Lower leg skin (tissue), 3 donors: ENCODE measurements at regions not wholly inside any gene's neighbourhood (a gene's known extent, or its start where the extent isn't known, plus 50 kb on each side); places are given as distances from the start of the nearest gene placed in this dataset.

Source experiments
- POLR2A ChIP-seq, 2 donors: fragments of 450-650 bp; IDR thresholded peaks; one replicate each; pipeline ENCODE4 v1.6.1; 2016 to 2017; ENCODE audit warnings: antibody characterized with exemption in 2 of 2, mild to moderate bottlenecking in 1 of 2, moderate library complexity in 1 of 2
- TF ChIP-seq, protein P1 (sequence below), 3 donors: fragments of 450-650 bp; IDR thresholded peaks; one replicate each; pipeline ENCODE4 v1.5.1; 2016; ENCODE audit warnings: antibody characterized with exemption in 3 of 3, mild to moderate bottlenecking in 3 of 3, moderate library complexity in 2 of 3

DNA sequence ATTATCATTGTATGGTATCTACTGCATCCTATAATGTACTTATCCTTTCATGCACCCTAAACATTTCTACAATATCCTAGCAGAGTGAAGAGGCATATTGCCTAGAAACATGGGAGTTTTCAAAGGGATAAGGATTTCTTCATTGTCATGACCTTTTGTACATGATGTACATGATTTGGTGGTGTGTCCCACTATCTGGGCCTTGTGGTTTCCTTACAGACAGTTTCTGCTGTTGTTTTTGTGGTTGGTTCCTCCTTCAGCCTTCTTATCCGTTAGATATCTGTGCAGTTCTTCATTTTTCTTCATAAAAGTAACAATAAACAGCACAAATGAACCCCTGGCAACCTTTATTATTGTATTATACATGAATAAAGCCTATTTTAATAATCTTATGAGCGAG, 70.4 kb upstream of the BACH1 start:
- no peak for TF ChIP-seq POLR2A (IDR thresholded peaks at IDR 0.05)
- TF ChIP-seq, protein P1, sequence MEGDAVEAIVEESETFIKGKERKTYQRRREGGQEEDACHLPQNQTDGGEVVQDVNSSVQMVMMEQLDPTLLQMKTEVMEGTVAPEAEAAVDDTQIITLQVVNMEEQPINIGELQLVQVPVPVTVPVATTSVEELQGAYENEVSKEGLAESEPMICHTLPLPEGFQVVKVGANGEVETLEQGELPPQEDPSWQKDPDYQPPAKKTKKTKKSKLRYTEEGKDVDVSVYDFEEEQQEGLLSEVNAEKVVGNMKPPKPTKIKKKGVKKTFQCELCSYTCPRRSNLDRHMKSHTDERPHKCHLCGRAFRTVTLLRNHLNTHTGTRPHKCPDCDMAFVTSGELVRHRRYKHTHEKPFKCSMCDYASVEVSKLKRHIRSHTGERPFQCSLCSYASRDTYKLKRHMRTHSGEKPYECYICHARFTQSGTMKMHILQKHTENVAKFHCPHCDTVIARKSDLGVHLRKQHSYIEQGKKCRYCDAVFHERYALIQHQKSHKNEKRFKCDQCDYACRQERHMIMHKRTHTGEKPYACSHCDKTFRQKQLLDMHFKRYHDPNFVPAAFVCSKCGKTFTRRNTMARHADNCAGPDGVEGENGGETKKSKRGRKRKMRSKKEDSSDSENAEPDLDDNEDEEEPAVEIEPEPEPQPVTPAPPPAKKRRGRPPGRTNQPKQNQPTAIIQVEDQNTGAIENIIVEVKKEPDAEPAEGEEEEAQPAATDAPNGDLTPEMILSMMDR (IDR thresholded peaks at IDR 0.05), result no peak
